Large intestine (tissue), 3 donors: ENCODE measurements at regions not wholly inside any gene's neighbourhood (a gene's known extent, or its start where the extent isn't known, plus 50 kb on each side); places are given as distances from the start of the nearest gene placed in this dataset.

Experiments used
- DNase-seq, 2 donors: peaks; one replicate each; pipeline versions ENCODE4 v3.0.0 to v3.0.0-alpha.2; 2013
- H3K27ac ChIP-seq: one replicate; pipeline ENCODE4 v1.5.1; 2013; ENCODE audit warnings: low read length
- H3K27me3 ChIP-seq: 2 replicates; pipeline ENCODE4 v1.6.1; 2013; ENCODE audit warnings: low read length; ENCODE audit not compliant: control insufficient read depth, insufficient read depth
- H3K36me3 ChIP-seq: 2 replicates; pipeline ENCODE4 v1.6.1; 2013; ENCODE audit warnings: low read length; ENCODE audit not compliant: control insufficient read depth, insufficient read depth
- H3K4me1 ChIP-seq: one replicate; pipeline ENCODE4 v1.6.1; 2013; ENCODE audit warnings: low read length; ENCODE audit not compliant: control insufficient read depth, insufficient read depth
- H3K4me3 ChIP-seq: one replicate; pipeline ENCODE4 v1.5.1; 2013; ENCODE audit warnings: low read length
- H3K9me3 ChIP-seq: one replicate; pipeline ENCODE4 v1.6.1; 2013; ENCODE audit warnings: mild to moderate bottlenecking, low read depth, low read length, moderate library complexity; ENCODE audit not compliant: control insufficient read depth
- WGBS: methylation state at CpG from one replicate; pipeline ENCODE4 v1.1.5; 2013; ENCODE audit warnings: low lambda C conversion rate; ENCODE audit not compliant: insufficient coverage; 5-methylcytosine and 5-hydroxymethylcytosine counted together

DNA sequence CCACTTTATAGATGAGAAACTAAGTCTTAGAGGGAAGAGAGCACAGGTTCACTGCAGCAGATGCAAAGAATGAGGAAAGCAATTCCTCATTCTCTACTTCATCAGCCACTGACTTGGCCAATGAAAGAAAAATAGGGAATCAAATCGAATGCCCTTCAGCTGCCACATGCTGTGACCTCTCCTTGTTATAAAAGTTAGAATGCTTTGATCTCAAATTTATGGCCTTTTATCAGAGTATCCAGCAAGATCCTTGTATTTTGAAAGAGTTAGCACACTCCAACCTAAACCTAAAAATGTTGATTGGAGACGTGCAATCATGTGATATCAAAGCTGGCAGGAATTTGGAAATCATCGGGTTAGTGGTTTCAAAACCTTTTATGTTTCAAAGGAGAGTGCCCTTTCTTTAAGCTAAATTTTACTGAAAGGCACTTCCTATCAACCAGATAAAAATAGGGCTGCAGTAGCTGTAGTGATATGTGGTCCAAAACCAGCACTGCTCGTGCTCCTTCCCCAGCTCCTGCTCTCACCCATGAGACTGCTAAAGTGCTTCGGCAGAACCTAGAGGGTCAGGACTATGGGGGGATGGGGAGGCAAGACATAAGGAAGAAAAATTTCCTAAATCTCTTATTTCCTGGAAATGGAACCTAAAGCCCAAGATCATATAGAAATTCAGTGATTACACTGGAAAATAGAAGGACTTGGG lies 617.0 kb downstream of the PYDC2 start:
- Histone ChIP-seq H3K9me3 (no peaks in the 10 kb centered on the region), H3K4me3 (no peak overlapping the region), H3K36me3 (no peaks in the 10 kb centered on the region), H3K4me1 (no peaks in the 10 kb centered on the region), H3K27me3 (no peaks in the 10 kb centered on the region), H3K27ac (no peak overlapping the region)
- WGBS, result no CpG with 5 or more reads among the region's 5 CpGs
- DNase-seq, result no peak

DNA sequence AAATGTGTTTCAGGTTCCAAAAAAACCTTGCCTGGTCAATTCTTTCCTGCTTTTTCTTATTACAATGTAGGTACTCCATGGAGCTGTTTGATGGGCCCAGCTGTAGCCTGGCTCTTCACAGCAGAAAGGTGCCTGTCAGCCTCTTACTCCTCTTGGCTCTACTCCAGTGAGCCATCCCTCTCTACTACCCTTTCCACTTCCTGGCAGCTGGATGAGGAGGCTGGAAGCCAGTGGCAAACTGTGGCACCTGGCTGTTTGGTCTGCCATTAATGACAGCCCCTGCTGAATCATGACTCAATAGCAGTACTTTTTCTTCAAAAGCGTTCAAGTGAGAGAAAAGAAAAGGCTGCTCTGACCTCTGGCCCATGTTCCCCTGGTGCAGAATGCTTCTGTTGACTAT lies 618.1 kb downstream of the PYDC2 start:
- WGBS, result no CpG with 5 or more reads among the region's 1 CpG

DNA sequence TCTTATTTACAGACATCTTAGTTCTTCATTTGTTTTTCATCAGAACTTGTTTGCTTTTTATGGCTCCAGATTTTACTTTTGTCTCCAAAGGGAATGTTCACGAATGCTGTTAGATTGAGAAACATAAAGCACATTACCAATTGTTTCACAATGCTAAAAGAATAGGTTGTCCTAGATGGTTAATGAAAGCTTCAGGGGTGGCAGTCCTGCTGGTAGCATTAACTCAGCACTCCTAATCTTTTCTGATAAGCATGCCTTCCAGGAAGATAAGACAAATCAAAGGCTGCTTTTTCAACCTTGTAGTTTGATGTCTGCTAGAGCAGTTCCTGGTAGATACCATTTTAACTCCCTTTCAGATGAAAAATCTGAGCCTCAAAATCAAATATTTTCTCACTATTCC lies 619.4 kb downstream of the PYDC2 start:
- peak in 1 of 2 donors; percentile 8 for DNase-seq
- Histone ChIP-seq H3K4me1 (no peaks in the 10 kb centered on the region), H3K9me3 (no peaks in the 10 kb centered on the region), H3K4me3 (no peak overlapping the region), H3K36me3 (no peaks in the 10 kb centered on the region), H3K27me3 (no peaks in the 10 kb centered on the region), H3K27ac (no peak overlapping the region)
- no CpG with 5 or more reads among the region's 1 CpG for WGBS

More for the DNA sequence above, 618.1 kb downstream of the PYDC2 start:
- H3K27me3 ChIP-seq, result no peaks in the 10 kb centered on the region
- DNase-seq, result no peak
- no peaks in the 10 kb centered on the region for H3K9me3 ChIP-seq
- no peaks in the 10 kb centered on the region for H3K4me1 ChIP-seq
- no peak overlapping the region for H3K4me3 ChIP-seq
- no peak overlapping the region for H3K27ac ChIP-seq
- H3K36me3 ChIP-seq, result no peaks in the 10 kb centered on the region

- DNase-seq, result no peak
- WGBS, result no CpG with 5 or more reads among the region's 5 CpGs
- no peaks in the 10 kb centered on the region for H3K9me3 ChIP-seq
- no peaks in the 10 kb centered on the region for H3K4me1 ChIP-seq
- H3K4me3 ChIP-seq, result no peak overlapping the region
- H3K27me3 ChIP-seq, result no peaks in the 10 kb centered on the region
- no peak overlapping the region for H3K27ac ChIP-seq
- H3K36me3 ChIP-seq, result no peaks in the 10 kb centered on the region
Observed at GRCh38 chr3:192082730-192083660, 622.0 kb downstream of the PYDC2 start.
